Endothelial cell of umbilical vein (primary cell): ENCODE measurements at regions not wholly inside any gene's neighbourhood (a gene's known extent, or its start where the extent isn't known, plus 50 kb on each side); places are given as distances from the start of the nearest gene placed in this dataset.
"Not testable (repeated sequence)": the region's sequence is repeated elsewhere in the genome, so short reads cannot be mapped to it uniquely, and the experiment has no call there.

ENCODE experiments used
- BruUV-seq: library from RNA; stranded (reverse); fragments of 400-500 nt; replicated peaks from 2 replicates; lab custom pipeline; 2021; lab: Mats Ljungman, UMichigan
- CTCF ChIA-PET: fragments of 300-600, 350-600 bp; sonication (Branson Sonifier 250); formaldehyde crosslinking; loops from one replicate; lab custom pipeline; 2021; ENCODE audit warnings: antibody characterized with exemption, inconsistent platforms; lab: Charles Lee
- POLR2A ChIA-PET: fragments of 300-600, 350-600 bp; sonication (Branson Sonifier 250); formaldehyde crosslinking; loops from one replicate; lab custom pipeline; 2021; ENCODE audit warnings: antibody characterized with exemption, inconsistent platforms; lab: Charles Lee
- DNase-seq: peaks from one replicate; pipeline ENCODE4 v3.0.0-alpha.2; 2011; ENCODE audit warnings: low read depth, low spot score
- FAIRE-seq: peaks from 2 replicates; lab custom pipeline; 2011; peaks lifted over from hg19 to GRCh38; lab: Jason Lieb, UNC
- H2AFZ ChIP-seq: 2 replicates; pipeline ENCODE4 v1.6.0; 2012; ENCODE audit warnings: low read depth, low read length, control low read depth, inconsistent platforms
- H3K27ac ChIP-seq: 2 replicates; pipeline ENCODE4 v1.5.1; 2011; ENCODE audit warnings: low read depth, mild to moderate bottlenecking, control low read depth, low read length, moderate library complexity; ENCODE audit not compliant: insufficient read depth
- H3K27me3 ChIP-seq, 2 experiments: 2 replicates each; pipeline versions ENCODE4 v1.6.0 to v1.6.1; 2011; ENCODE audit warnings: low read length in 2 of 2, mixed read lengths in 1 of 2; ENCODE audit not compliant: control insufficient read depth in 2 of 2, insufficient read depth in 2 of 2
- H3K36me3 ChIP-seq, 2 experiments: 2 replicates in 1 of 2; 3 replicates in 1 of 2; pipeline ENCODE4 v1.5.1; 2011; ENCODE audit warnings: low read length in 2 of 2, mild to moderate bottlenecking in 1 of 2, moderate library complexity in 1 of 2; ENCODE audit not compliant: control insufficient read depth in 2 of 2, insufficient read depth in 2 of 2; ENCODE audit errors: extremely low read depth in 1 of 2
- H3K4me1 ChIP-seq: 3 replicates; pipeline ENCODE4 v1.5.1; 2011; ENCODE audit warnings: mild to moderate bottlenecking, low read length; ENCODE audit not compliant: control insufficient read depth, insufficient read depth; ENCODE audit errors: extremely low read depth
- H3K4me2 ChIP-seq: 2 replicates; pipeline ENCODE4 v1.6.1; 2011; ENCODE audit warnings: low read length, control low read depth, mixed read lengths; ENCODE audit not compliant: insufficient read depth
- H3K4me3 ChIP-seq, 3 experiments: fragments of 200-600 bp in 1 of 3; sonication (generic), shearing (Covaris generic) in 1 of 3; replicated peaks in 1 of 3; 2 replicates each; pipeline ENCODE4 v1.5.1; 2011 to 2016; ENCODE audit warnings: control low read depth in 3 of 3, low read length in 3 of 3, mild to moderate bottlenecking in 2 of 3, inconsistent platforms in 1 of 3, low read depth in 1 of 3, moderate library complexity in 1 of 3; ENCODE audit not compliant: insufficient read depth in 1 of 3
- H3K79me2 ChIP-seq: 2 replicates; pipeline ENCODE4 v1.6.0; 2012; ENCODE audit warnings: low read length, inconsistent platforms; ENCODE audit not compliant: control insufficient read depth, insufficient read depth
- H3K9ac ChIP-seq: replicated peaks from 2 replicates; pipeline ENCODE3; 2011; ENCODE audit warnings: low read length, control low read depth; ENCODE audit not compliant: insufficient read depth; ENCODE audit errors: extremely low read depth
- H3K9me1 ChIP-seq: replicated peaks from 3 replicates; pipeline ENCODE4 v1.6.0; 2011; ENCODE audit warnings: mild to moderate bottlenecking, low read length; ENCODE audit not compliant: control insufficient read depth, insufficient read depth; ENCODE audit errors: extremely low read depth
- H3K9me3 ChIP-seq: replicated peaks from 2 replicates; pipeline ENCODE4 v1.5.1; 2012; ENCODE audit warnings: low read length, inconsistent platforms; ENCODE audit not compliant: control insufficient read depth, insufficient read depth
- H4K20me1 ChIP-seq: replicated peaks from 2 replicates; pipeline ENCODE3; 2011; ENCODE audit warnings: mild to moderate bottlenecking, low read length; ENCODE audit not compliant: control insufficient read depth, insufficient read depth; ENCODE audit errors: extremely low read depth
- POLR2AphosphoS5 ChIP-seq: IDR thresholded peaks from 2 replicates; pipeline ENCODE4 v1.6.1; 2012; ENCODE audit warnings: low read depth, mild to moderate bottlenecking, control low read depth, low read length, moderate library complexity; ENCODE audit not compliant: insufficient read depth
- dilution Hi-C: fragments of 300-500 bp; cut with MboI; formaldehyde crosslinking; loops from one replicate; pipeline ENCODE4 v1.15.0; 2019; ENCODE audit warnings: low sequenced_read_pairs; ENCODE audit not compliant: extremely low pct_ligation_motif_present
- intact Hi-C: fragments of 100-400 bp; cut with micrococcal nuclease; formaldehyde crosslinking; loops from one replicate; pipeline ENCODE4 v1.10.0; 2022

GRCh38 chr2:52414561-52415295 is 1352.9 kb upstream of the CHAC2 start:
- dilution Hi-C loops: no loop called here
- ChIA-PET CTCF (no interaction called here), POLR2A (no interaction called here)

GRCh38 chr2:52409308-52410118 is 1358.1 kb upstream of the CHAC2 start:
- CTCF ChIA-PET, H3K4me2 ChIP-seq, FAIRE-seq, H3K79me2 ChIP-seq, H3K36me3 ChIP-seq, H3K27ac ChIP-seq, H3K27me3 ChIP-seq, H4K20me1 ChIP-seq, intact Hi-C loops, H3K4me1 ChIP-seq, H3K9me3 ChIP-seq, H3K4me3 ChIP-seq, POLR2A ChIA-PET, H3K9me1 ChIP-seq, dilution Hi-C loops, BruUV-seq, H3K9ac ChIP-seq, DNase-seq, H2AFZ ChIP-seq: not testable (repeated sequence)

More at GRCh38 chr2:52414561-52415295, 1352.9 kb upstream of the CHAC2 start:
- intact Hi-C loops: no loop called here
- no peaks in the 10 kb centered on the region for H3K4me1 ChIP-seq
- H2AFZ ChIP-seq: no peak overlapping the region
- no peaks in the 10 kb centered on the region for H3K9me1 ChIP-seq
- H3K27me3 ChIP-seq: no peaks in the 10 kb centered on the region
- H3K79me2 ChIP-seq: no peaks in the 10 kb centered on the region
- no peak overlapping the region for H3K4me2 ChIP-seq
- no peak overlapping the region for H3K9ac ChIP-seq
- H3K36me3 ChIP-seq: no peaks in the 10 kb centered on the region
- no peaks in the 10 kb centered on the region for H4K20me1 ChIP-seq
- no peak for TF ChIP-seq POLR2AphosphoS5
- no peak overlapping the region for H3K27ac ChIP-seq
- DNase-seq: no peak
- H3K4me3 ChIP-seq: no peak overlapping the region
- FAIRE-seq: no peak
- no TSS peak for BruUV-seq
- no peaks in the 10 kb centered on the region for H3K9me3 ChIP-seq
